OCI-LY1 (cell line): ENCODE measurements at regions not wholly inside any gene's neighbourhood (a gene's known extent, or its start where the extent isn't known, plus 50 kb on each side); places are given as distances from the start of the nearest gene placed in this dataset.

Experiments used
- H2AFZ ChIP-seq: fragments of 200-600 bp; sonication (generic), shearing (Covaris generic); 2 replicates; pipeline ENCODE4 v1.6.0; 2014; ENCODE audit warnings: antibody characterized with exemption, mild to moderate bottlenecking, low read length
- H3F3A ChIP-seq: fragments of 200-600 bp; sonication (generic), shearing (Covaris generic); 2 replicates; pipeline ENCODE4 v1.6.0; 2014; ENCODE audit warnings: mild to moderate bottlenecking, antibody characterized with exemption, low read length, moderate library complexity; ENCODE audit not compliant: insufficient read depth
- H3K27ac ChIP-seq: fragments of 200-600 bp; sonication (generic); 2 replicates; pipeline ENCODE4 v1.5.1; 2014; ENCODE audit warnings: low read length, mixed run types, mild to moderate bottlenecking, low read depth; ENCODE audit not compliant: poor library complexity, severe bottlenecking
- H3K27me3 ChIP-seq: fragments of 200-600 bp; sonication (generic); 2 replicates; pipeline ENCODE4 v1.6.0; 2014; ENCODE audit warnings: antibody characterized with exemption, mild to moderate bottlenecking, low read length, moderate library complexity; ENCODE audit not compliant: insufficient read depth
- H3K36me3 ChIP-seq: fragments of 200-600 bp; sonication (generic); 2 replicates; pipeline ENCODE4 v1.6.1; 2014; ENCODE audit warnings: mild to moderate bottlenecking, antibody characterized with exemption, low read length, moderate library complexity, mixed read lengths; ENCODE audit not compliant: insufficient read depth
- H3K4me1 ChIP-seq: fragments of 200-600 bp; sonication (generic); 2 replicates; pipeline ENCODE4 v1.5.1; 2014; ENCODE audit warnings: mild to moderate bottlenecking, low read length, moderate library complexity; ENCODE audit not compliant: insufficient read depth, severe bottlenecking
- H3K4me2 ChIP-seq: fragments of 200-600 bp; sonication (generic), shearing (Covaris generic); 2 replicates; pipeline ENCODE4 v1.6.1; 2014; ENCODE audit warnings: low read length
- H3K4me3 ChIP-seq: fragments of 200-600 bp; sonication (generic); 2 replicates; pipeline ENCODE4 v1.5.1; 2014; ENCODE audit warnings: low read length, low read depth, mild to moderate bottlenecking, mixed read lengths; ENCODE audit not compliant: poor library complexity, severe bottlenecking
- H3K79me2 ChIP-seq: fragments of 200-600 bp; shearing (Covaris generic); 2 replicates; pipeline ENCODE4 v1.6.1; 2016; ENCODE audit warnings: mixed run types, low read length, mixed read lengths; ENCODE audit not compliant: insufficient read depth
- H3K9ac ChIP-seq: fragments of 200-600 bp; sonication (generic), shearing (Covaris generic); 2 replicates; pipeline ENCODE4 v1.6.1; 2014; ENCODE audit warnings: mild to moderate bottlenecking, low read length, mixed read lengths
- H3K9me2 ChIP-seq: fragments of 200-600 bp; sonication (generic), shearing (Covaris generic); 2 replicates; pipeline ENCODE4 v1.6.1; 2014; ENCODE audit warnings: low read depth, mild to moderate bottlenecking, low read length, mixed read lengths
- H3K9me3 ChIP-seq: fragments of 200-600 bp; shearing (Covaris generic); 2 replicates; pipeline ENCODE4 v1.6.1; 2014; ENCODE audit warnings: low read length, mixed read lengths
- H4K20me1 ChIP-seq: fragments of 200-600 bp; sonication (generic), shearing (Covaris generic); 2 replicates; pipeline ENCODE4 v1.6.0; 2016; ENCODE audit warnings: mild to moderate bottlenecking, low read length; ENCODE audit not compliant: insufficient read depth
- EZH2 ChIP-seq: fragments of 200-600 bp; sonication (generic), shearing (Covaris generic); IDR thresholded peaks from 2 replicates; pipeline ENCODE4 v1.8.0; 2017; ENCODE audit warnings: borderline replicate concordance, mixed run types, mild to moderate bottlenecking, antibody characterized with exemption, low read length, moderate library complexity, mixed read lengths
- TF ChIP-seq, protein P1 (sequence below): fragments of 200-600 bp; sonication (generic), shearing (Covaris generic); IDR thresholded peaks from 2 replicates; pipeline ENCODE4 v1.5.1; 2017; ENCODE audit warnings: mild to moderate bottlenecking, antibody characterized with exemption, low read length, moderate library complexity, mixed read lengths

DNA sequence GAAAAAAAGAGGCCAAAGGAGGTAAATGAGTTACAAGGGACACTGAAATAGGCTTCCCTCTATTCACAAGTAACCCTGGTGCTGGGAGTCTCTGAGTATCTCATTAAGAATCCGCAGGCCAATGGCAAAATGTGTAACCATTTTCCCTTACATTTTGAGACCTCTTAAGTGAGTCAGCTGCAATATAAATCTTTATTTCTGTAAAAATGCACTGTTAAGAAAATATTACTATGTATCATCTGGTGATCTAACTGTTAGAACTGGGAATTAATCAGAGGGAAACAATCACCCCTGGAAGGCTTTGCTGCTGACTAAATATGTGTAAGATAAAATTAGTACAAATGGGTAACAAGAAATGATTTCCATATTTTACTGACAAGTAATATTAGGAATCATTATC, 483.1 kb upstream of the CHST9 start:
- TF ChIP-seq, protein P1, sequence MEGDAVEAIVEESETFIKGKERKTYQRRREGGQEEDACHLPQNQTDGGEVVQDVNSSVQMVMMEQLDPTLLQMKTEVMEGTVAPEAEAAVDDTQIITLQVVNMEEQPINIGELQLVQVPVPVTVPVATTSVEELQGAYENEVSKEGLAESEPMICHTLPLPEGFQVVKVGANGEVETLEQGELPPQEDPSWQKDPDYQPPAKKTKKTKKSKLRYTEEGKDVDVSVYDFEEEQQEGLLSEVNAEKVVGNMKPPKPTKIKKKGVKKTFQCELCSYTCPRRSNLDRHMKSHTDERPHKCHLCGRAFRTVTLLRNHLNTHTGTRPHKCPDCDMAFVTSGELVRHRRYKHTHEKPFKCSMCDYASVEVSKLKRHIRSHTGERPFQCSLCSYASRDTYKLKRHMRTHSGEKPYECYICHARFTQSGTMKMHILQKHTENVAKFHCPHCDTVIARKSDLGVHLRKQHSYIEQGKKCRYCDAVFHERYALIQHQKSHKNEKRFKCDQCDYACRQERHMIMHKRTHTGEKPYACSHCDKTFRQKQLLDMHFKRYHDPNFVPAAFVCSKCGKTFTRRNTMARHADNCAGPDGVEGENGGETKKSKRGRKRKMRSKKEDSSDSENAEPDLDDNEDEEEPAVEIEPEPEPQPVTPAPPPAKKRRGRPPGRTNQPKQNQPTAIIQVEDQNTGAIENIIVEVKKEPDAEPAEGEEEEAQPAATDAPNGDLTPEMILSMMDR: no peak
- TF ChIP-seq EZH2: no peak
- Histone ChIP-seq H3K27ac (no peak overlapping the region), H3K4me3 (no peak overlapping the region), H3K36me3 (no peaks in the 10 kb centered on the region), H3K79me2 (no peaks in the 10 kb centered on the region), H3K9ac (no peak overlapping the region), H3F3A (no peaks in the 10 kb centered on the region), H2AFZ (no peak overlapping the region), H3K9me2 (no peaks in the 10 kb centered on the region), H3K4me2 (no peak overlapping the region), H3K27me3 (no peaks in the 10 kb centered on the region), H3K4me1 (no peaks in the 10 kb centered on the region), H4K20me1 (no peaks in the 10 kb centered on the region), H3K9me3 (no peaks in the 10 kb centered on the region)

DNA sequence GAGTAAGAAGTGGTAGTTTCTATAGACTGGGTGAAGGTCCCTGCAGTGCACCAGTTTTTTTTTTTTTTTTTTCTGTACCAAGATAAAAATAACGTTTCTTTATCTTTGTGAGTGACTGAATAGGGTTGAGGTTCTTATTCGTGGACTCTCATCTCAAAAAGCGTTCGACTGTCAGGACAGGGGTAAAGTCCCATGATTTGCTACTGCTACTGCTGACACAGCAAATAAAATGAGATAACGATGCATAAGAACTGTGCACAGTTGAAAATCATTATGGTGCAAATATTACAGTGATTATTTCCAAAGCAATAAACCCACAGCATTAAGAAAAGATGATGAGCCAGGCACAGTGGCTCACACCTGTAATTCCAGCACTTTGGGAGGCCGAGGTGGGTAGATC, 482.0 kb upstream of the CHST9 start:
- Histone ChIP-seq H3K79me2 (no peaks in the 10 kb centered on the region), H2AFZ (no peak overlapping the region), H3K9me3 (no peaks in the 10 kb centered on the region), H3K9ac (no peak overlapping the region), H3F3A (no peaks in the 10 kb centered on the region), H3K36me3 (no peaks in the 10 kb centered on the region), H3K9me2 (no peaks in the 10 kb centered on the region), H4K20me1 (no peaks in the 10 kb centered on the region), H3K4me2 (no peak overlapping the region), H3K27ac (no peak overlapping the region), H3K27me3 (no peaks in the 10 kb centered on the region), H3K4me1 (no peaks in the 10 kb centered on the region), H3K4me3 (no peak overlapping the region)
- no peak for TF ChIP-seq EZH2
- TF ChIP-seq, protein P1: no peak

DNA sequence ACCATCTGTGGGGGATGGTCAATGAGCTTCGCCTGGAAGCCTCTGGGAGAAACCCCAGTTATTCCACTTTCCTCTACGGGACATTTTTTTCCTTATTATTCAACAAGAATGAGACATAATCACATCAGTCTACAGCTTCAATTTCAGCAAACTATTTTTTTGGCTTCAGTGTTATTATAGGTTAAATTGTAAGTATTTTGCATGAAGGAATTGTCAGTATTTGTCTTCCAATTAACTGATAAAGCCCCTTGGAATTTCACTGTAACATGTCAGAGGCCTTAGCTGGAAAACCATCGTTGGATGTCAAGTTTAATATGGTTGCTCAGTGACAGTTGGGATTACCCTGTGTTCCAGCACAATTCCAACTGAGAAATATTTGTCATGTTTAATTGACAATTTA, 480.9 kb upstream of the CHST9 start:
- TF ChIP-seq, protein P1: no peak
- TF ChIP-seq EZH2: no peak

More for the DNA sequence above, 480.9 kb upstream of the CHST9 start:
- no peaks in the 10 kb centered on the region for H3K79me2 ChIP-seq
- H3K4me2 ChIP-seq: no peak overlapping the region
- no peak overlapping the region for H3K27ac ChIP-seq
- no peaks in the 10 kb centered on the region for H3K4me1 ChIP-seq
- no peaks in the 10 kb centered on the region for H4K20me1 ChIP-seq
- no peaks in the 10 kb centered on the region for H3K9me2 ChIP-seq
- H3F3A ChIP-seq: no peaks in the 10 kb centered on the region
- H3K4me3 ChIP-seq: no peak overlapping the region
- H3K27me3 ChIP-seq: no peaks in the 10 kb centered on the region
- H3K9me3 ChIP-seq: no peaks in the 10 kb centered on the region
- no peak overlapping the region for H3K9ac ChIP-seq
- no peak overlapping the region for H2AFZ ChIP-seq
- no peaks in the 10 kb centered on the region for H3K36me3 ChIP-seq
